ENCODE measurements at regions not wholly inside any gene's neighbourhood (a gene's known extent, or its start where the extent isn't known, plus 50 kb on each side); places are given as distances from the start of the nearest gene placed in this dataset.

- no peak for TF ChIP-seq CTCF (IDR thresholded peaks at IDR 0.05; ENCODE audit: low read depth, low read length)
- in situ Hi-C loops (cut with HindIII; ENCODE audit: low sequenced_read_pairs) = no loop called here
- DNase-seq (ENCODE audit: low read depth, low spot score) = no peak
- no peak overlapping the region for H3K4me3 ChIP-seq (ENCODE audit: low read depth, low read length)
Observed at GRCh38 chr10:43970018-43970698, 321.5 kb upstream of the ZNF32 start.

- TF ChIP-seq CTCF (IDR thresholded peaks at IDR 0.05; ENCODE audit: low read depth, low read length) = no peak
- H3K4me3 ChIP-seq (ENCODE audit: low read depth, low read length) = no peak overlapping the region
- DNase-seq (ENCODE audit: low read depth, low spot score) = no peak
- in situ Hi-C loops (cut with HindIII; ENCODE audit: low sequenced_read_pairs) = no loop called here
Observed at GRCh38 chr10:43969506-43969905, 320.8 kb upstream of the ZNF32 start.

GRCh38 chr10:43968961-43969360 lies 320.3 kb upstream of the ZNF32 start:
- TF ChIP-seq CTCF (IDR thresholded peaks at IDR 0.05; ENCODE audit: low read depth, low read length) = no peak
- in situ Hi-C loops (cut with HindIII; ENCODE audit: low sequenced_read_pairs) = no loop called here
- H3K4me3 ChIP-seq (ENCODE audit: low read depth, low read length) = no peak overlapping the region
- no peak for DNase-seq (ENCODE audit: low read depth, low spot score)

GRCh38 chr10:43968076-43968475 lies 319.4 kb upstream of the ZNF32 start:
- no peak for TF ChIP-seq CTCF (IDR thresholded peaks at IDR 0.05; ENCODE audit: low read depth, low read length)
- in situ Hi-C loops (cut with HindIII; ENCODE audit: low sequenced_read_pairs) = no loop called here
- no peak overlapping the region for H3K4me3 ChIP-seq (ENCODE audit: low read depth, low read length)
- no peak for DNase-seq (ENCODE audit: low read depth, low spot score)

GRCh38 chr10:43966571-43966965 lies 317.9 kb upstream of the ZNF32 start:
- in situ Hi-C loops (cut with HindIII; ENCODE audit: low sequenced_read_pairs) = no loop called here
- no peak for TF ChIP-seq CTCF (IDR thresholded peaks at IDR 0.05; ENCODE audit: low read depth, low read length)
- H3K4me3 ChIP-seq (ENCODE audit: low read depth, low read length) = no peak overlapping the region
- no peak for DNase-seq (ENCODE audit: low read depth, low spot score)

GRCh38 chr10:43965918-43966570 lies 317.4 kb upstream of the ZNF32 start:
- H3K4me3 ChIP-seq (ENCODE audit: low read depth, low read length) = no peak overlapping the region
- in situ Hi-C loops (cut with HindIII; ENCODE audit: low sequenced_read_pairs) = no loop called here
- no peak for DNase-seq (ENCODE audit: low read depth, low spot score)
- no peak for TF ChIP-seq CTCF (IDR thresholded peaks at IDR 0.05; ENCODE audit: low read depth, low read length)
